Activated CD8-positive, alpha-beta memory T cell treated with anti-CD3 and anti-CD28 coated beads for 24 hours (primary cell): ENCODE measurements at regions not wholly inside any gene's neighbourhood (a gene's known extent, or its start where the extent isn't known, plus 50 kb on each side); places are given as distances from the start of the nearest gene placed in this dataset.
A peak's percentile ranks its signal among the peaks of the same experiment; 100 is the strongest.

Source experiments
- DNase-seq: peaks from one replicate; pipeline ENCODE4 v3.0.0-alpha.2; 2020

- DNase-seq: no peak
Measured at GRCh38 chr2:12032975-12033374, 286.5 kb downstream of the LPIN1 start.

GRCh38 chr2:12033494-12033893 is 287.1 kb downstream of the LPIN1 start:
- DNase-seq: no peak

- DNase-seq: no peak
Measured at GRCh38 chr2:12034382-12034781, 287.9 kb downstream of the LPIN1 start.

- no peak for DNase-seq
Measured at GRCh38 chr2:12035029-12035720, 288.7 kb downstream of the LPIN1 start.

GRCh38 chr2:12035956-12036639 is 289.7 kb downstream of the LPIN1 start:
- no peak for DNase-seq

GRCh38 chr2:12036640-12036983 is 290.2 kb downstream of the LPIN1 start:
- no peak for DNase-seq

GRCh38 chr2:12037301-12037700 is 290.9 kb downstream of the LPIN1 start:
- DNase-seq: no peak

- DNase-seq: no peak
Measured at GRCh38 chr2:12041236-12041635, 294.8 kb downstream of the LPIN1 start.

- no peak for DNase-seq
Measured at GRCh38 chr2:12043131-12043530, 296.7 kb downstream of the LPIN1 start.

- no peak for DNase-seq
Measured at GRCh38 chr2:12044857-12045256, 298.4 kb downstream of the LPIN1 start.

GRCh38 chr2:12045864-12046291 is 299.4 kb downstream of the LPIN1 start:
- DNase-seq: no peak

GRCh38 chr2:12046641-12047040 is 300.2 kb downstream of the LPIN1 start:
- no peak for DNase-seq

GRCh38 chr2:12047761-12048160 is 301.3 kb downstream of the LPIN1 start:
- DNase-seq: no peak

- no peak for DNase-seq
Measured at GRCh38 chr2:12048550-12048949, 302.1 kb downstream of the LPIN1 start.

GRCh38 chr2:12050396-12050795 is 304.0 kb downstream of the LPIN1 start:
- no peak for DNase-seq

GRCh38 chr2:12051831-12052230 is 305.4 kb downstream of the LPIN1 start:
- DNase-seq: no peak

- no peak for DNase-seq
Measured at GRCh38 chr2:12052796-12053195, 306.4 kb downstream of the LPIN1 start.

GRCh38 chr2:12054956-12055618 is 308.7 kb downstream of the LPIN1 start:
- no peak for DNase-seq

- DNase-seq: peak; percentile 72
Measured at GRCh38 chr2:12057436-12058166, 311.2 kb downstream of the LPIN1 start.

- DNase-seq: no peak
Measured at GRCh38 chr2:12059616-12060441, 313.4 kb downstream of the LPIN1 start.

- no peak for DNase-seq
Measured at GRCh38 chr2:12060886-12061285, 314.5 kb downstream of the LPIN1 start.

- no peak for DNase-seq
Measured at GRCh38 chr2:12061286-12062052, 315.0 kb downstream of the LPIN1 start.
